A549 (cell line): ENCODE measurements at regions not wholly inside any gene's neighbourhood (a gene's known extent, or its start where the extent isn't known, plus 50 kb on each side); places are given as distances from the start of the nearest gene placed in this dataset.

ENCODE experiments used
- ATAC-seq, 2 experiments: fragments of 200-7000 bp in 1 of 2; fragments of >200 bp in 1 of 2; cut with Nextera tagmentation in 1 of 2; cut with Tn5 transposase in 1 of 2; 3 replicates each; pipeline versions ENCODE4 v1.8.0 to v1.9.1; 2018 to 2020; ENCODE audit warnings: mild to moderate bottlenecking in 1 of 2, moderate library complexity in 1 of 2
- CTCF ChIA-PET: fragments of 300-600 bp; sonication (Branson Sonifier 250); formaldehyde crosslinking; extraction: SDS; loops from one replicate; lab custom pipeline; 2021; ENCODE audit warnings: antibody characterized with exemption, inconsistent platforms; lab: Yijun Ruan, JAX
- POLR2A ChIA-PET: fragments of 350-600 bp; formaldehyde crosslinking; extraction: SDS; loops from one replicate; lab custom pipeline; 2021; ENCODE audit warnings: antibody characterized with exemption, inconsistent platforms; lab: Yijun Ruan, JAX
- DNase-seq, 2 experiments: peaks; one replicate each; pipeline versions ENCODE4 v3.0.0 to v3.0.0-alpha.2; 2011 to 2016; ENCODE audit warnings: low read depth in 1 of 2, low spot score in 1 of 2
- FAIRE-seq: peaks from 2 replicates; lab custom pipeline; 2011; peaks lifted over from hg19 to GRCh38; lab: Jason Lieb, UNC
- H3K27ac ChIP-seq, 2 experiments: fragments of >200 bp; sonication (Bioruptor Twin); formaldehyde crosslinking; 3 replicates each; pipeline ENCODE4 v1.5.1; 2016 to 2017
- H3K4me1 ChIP-seq: fragments of >200 bp; sonication (Bioruptor Twin); formaldehyde crosslinking; 3 replicates; pipeline ENCODE4 v1.6.1; 2016
- H3K4me2 ChIP-seq: fragments of >200 bp; sonication (Bioruptor Twin); formaldehyde crosslinking; 3 replicates; pipeline ENCODE4 v1.6.1; 2016
- H3K4me3 ChIP-seq: fragments of >200 bp; sonication (Bioruptor Twin); formaldehyde crosslinking; 3 replicates; pipeline ENCODE4 v1.5.1; 2016
- H3K9me3 ChIP-seq: fragments of >200 bp; sonication (Bioruptor Twin); formaldehyde crosslinking; 3 replicates; pipeline ENCODE4 v1.6.1; 2016
- BHLHE40 ChIP-seq: IDR thresholded peaks from 2 replicates; pipeline ENCODE4 v1.6.1; 2012; ENCODE audit warnings: low read depth, low read length, inconsistent platforms
- CBX8 ChIP-seq: fragments of 200-600 bp; sonication (generic); IDR thresholded peaks from 2 replicates; pipeline ENCODE4 v1.6.1; 2016
- E2F6 ChIP-seq: IDR thresholded peaks from 2 replicates; pipeline ENCODE4 v1.6.1; 2012; ENCODE audit warnings: low read depth, borderline replicate concordance
- EHMT2 ChIP-seq: fragments of 200-600 bp; sonication (generic); IDR thresholded peaks from 2 replicates; pipeline ENCODE4 v1.6.1; 2016; ENCODE audit warnings: antibody characterized with exemption, low read depth, mild to moderate bottlenecking, moderate library complexity
- ESRRA ChIP-seq: fragments of 150-350 bp; IDR thresholded peaks from 2 replicates; pipeline ENCODE4 v1.6.1; 2014; ENCODE audit warnings: mild to moderate bottlenecking, low read length, borderline replicate concordance
- FOSL2 ChIP-seq, 2 experiments: fragments of 450-650 bp in 1 of 2; fragments of >200 bp in 1 of 2; sonication (Bioruptor Twin) in 1 of 2; formaldehyde crosslinking; IDR thresholded peaks; 2 replicates each; pipeline versions ENCODE4 v1.5.0 to v1.6.1; 2016 to 2020; ENCODE audit warnings: mild to moderate bottlenecking in 1 of 2, moderate library complexity in 1 of 2
- FOXS1 ChIP-seq: fragments of 250-450 bp; sonication (Bioruptor Pico); IDR thresholded peaks from 2 replicates; pipeline ENCODE4 v1.5.0; 2020; ENCODE audit warnings: mild to moderate bottlenecking, moderate library complexity
- HEYL ChIP-seq: fragments of 250-450 bp; sonication (Bioruptor Pico); IDR thresholded peaks from 2 replicates; pipeline ENCODE4 v1.8.0; 2021; ENCODE audit warnings: mild to moderate bottlenecking, moderate library complexity
- JUN ChIP-seq, 2 experiments: fragments of >200 bp; sonication (Bioruptor Twin); formaldehyde crosslinking; IDR thresholded peaks; 2 replicates in 1 of 2; 3 replicates in 1 of 2; pipeline ENCODE4 v1.6.1; 2016 to 2017
- JUNB ChIP-seq: fragments of >200 bp; sonication (Bioruptor Twin); formaldehyde crosslinking; IDR thresholded peaks from 2 replicates; pipeline ENCODE4 v1.6.1; 2016
- KDM1A ChIP-seq: fragments of 200-600 bp; sonication (generic); IDR thresholded peaks from 2 replicates; pipeline ENCODE4 v1.6.1; 2016; ENCODE audit warnings: low read depth, mild to moderate bottlenecking
- KDM5A ChIP-seq: fragments of 200-600 bp; sonication (generic); IDR thresholded peaks from 2 replicates; pipeline ENCODE4 v1.6.1; 2016; ENCODE audit warnings: antibody characterized with exemption, mild to moderate bottlenecking
- MAZ ChIP-seq: fragments of 150-350 bp; IDR thresholded peaks from 2 replicates; pipeline ENCODE4 v1.6.1; 2014; ENCODE audit warnings: antibody characterized with exemption, low read depth, low read length, borderline replicate concordance
- NFE2L2 ChIP-seq: fragments of 150-350 bp; conservative IDR thresholded peaks from 2 replicates; pipeline ENCODE4 v1.6.1; 2014; ENCODE audit warnings: low read length
- POLR2AphosphoS2 ChIP-seq: conservative IDR thresholded peaks from 2 replicates; pipeline ENCODE4 v1.6.1; 2012; ENCODE audit warnings: low read length, improper control_type of control experiment, inconsistent platforms
- RAD21 ChIP-seq, 2 experiments: fragments of >200 bp in 1 of 2; sonication (Bioruptor Twin) in 1 of 2; formaldehyde crosslinking in 1 of 2; IDR thresholded peaks in 1 of 2; conservative IDR thresholded peaks in 1 of 2; 2 replicates in 1 of 2; 3 replicates in 1 of 2; pipeline ENCODE4 v1.6.1; 2012 to 2018; ENCODE audit warnings: inconsistent platforms in 1 of 2
- SMC3 ChIP-seq: fragments of >200 bp; sonication (Bioruptor Twin); formaldehyde crosslinking; IDR thresholded peaks from 3 replicates; pipeline ENCODE4 v1.6.1; 2018; ENCODE audit warnings: inconsistent platforms
- SREBF2 ChIP-seq: fragments of 450-650 bp; IDR thresholded peaks from 2 replicates; pipeline ENCODE4 v1.6.1; 2014; ENCODE audit warnings: mild to moderate bottlenecking, moderate library complexity
- TFCP2L1 ChIP-seq: fragments of 250-450 bp; sonication (Bioruptor Pico); IDR thresholded peaks from 2 replicates; pipeline ENCODE4 v1.5.0; 2021; ENCODE audit warnings: mild to moderate bottlenecking
- TP53 ChIP-seq: fragments of 250-450 bp; sonication (Bioruptor Pico); IDR thresholded peaks from 2 replicates; pipeline ENCODE4 v1.5.0; 2021; ENCODE audit warnings: mild to moderate bottlenecking, moderate library complexity
- USF2 ChIP-seq: fragments of 450-650 bp; IDR thresholded peaks from 2 replicates; pipeline ENCODE4 v1.6.1; 2014; ENCODE audit warnings: antibody characterized with exemption
- ZC3H11A ChIP-seq: fragments of 450-650 bp; IDR thresholded peaks from 2 replicates; pipeline ENCODE4 v1.6.1; 2014; ENCODE audit warnings: antibody characterized with exemption, mild to moderate bottlenecking
- ZFP36 ChIP-seq: fragments of 450-650 bp; IDR thresholded peaks from 2 replicates; pipeline ENCODE4 v1.6.1; 2014; ENCODE audit warnings: borderline replicate concordance; ENCODE audit not compliant: partially characterized antibody
- ZNF302 ChIP-seq: fragments of 250-450 bp; sonication (Bioruptor Pico); IDR thresholded peaks from 2 replicates; pipeline ENCODE4 v1.9.0; 2021; ENCODE audit warnings: inconsistent platforms, mild to moderate bottlenecking, moderate library complexity
- ZSCAN20 ChIP-seq: fragments of 250-450 bp; sonication (Bioruptor Pico); IDR thresholded peaks from 2 replicates; pipeline ENCODE4 v1.8.0; 2022; ENCODE audit warnings: mild to moderate bottlenecking, moderate library complexity
- WGBS: methylation state at CpG from one replicate; pipeline ENCODE4 v1.1.6; 2017; ENCODE audit errors: missing lambda C conversion rate; 5-methylcytosine and 5-hydroxymethylcytosine counted together

DNA sequence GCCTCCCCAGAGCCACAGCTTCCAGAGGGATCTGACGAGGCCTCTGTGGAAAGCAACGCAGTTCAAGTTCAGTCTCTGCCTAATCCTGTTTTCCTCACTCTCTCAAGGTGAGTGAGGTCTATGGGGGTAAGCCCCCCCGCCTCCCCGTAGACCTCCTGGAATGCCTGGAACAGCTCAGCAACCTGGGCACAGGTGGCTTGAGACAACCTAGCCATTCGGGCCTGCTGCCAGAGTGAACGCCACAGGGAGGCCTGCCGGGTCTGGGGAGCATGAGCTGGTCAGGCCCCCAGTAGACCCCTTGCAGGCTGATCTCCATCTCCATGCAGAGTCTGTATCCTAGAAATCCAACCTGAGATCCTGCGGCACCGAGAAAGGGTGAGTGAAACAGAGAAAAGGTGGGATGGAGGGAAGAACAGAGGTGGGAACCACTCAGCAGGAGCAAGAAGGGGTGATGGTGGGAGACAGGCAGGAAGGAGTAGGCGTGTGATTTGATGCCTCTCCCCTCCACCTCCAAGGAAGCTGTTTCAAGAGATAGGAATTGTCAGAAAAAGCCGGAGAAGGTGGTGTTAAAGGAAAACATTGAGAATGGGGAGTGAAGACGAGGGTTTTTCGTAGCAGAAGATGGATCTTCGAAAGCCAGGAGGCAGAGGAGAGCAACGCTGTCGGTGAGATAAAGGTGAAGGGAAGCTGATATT is 123.1 kb upstream of the PRMT8 start:
- Histone ChIP-seq H3K27ac (no peak overlapping the region), H3K9me3 (no peaks in the 10 kb centered on the region), H3K4me3 (no peak overlapping the region), H3K4me2 (no peak overlapping the region), H3K4me1 (no peaks in the 10 kb centered on the region)
- WGBS, result 50% methylated on average over 13 of the region's 16 CpGs
- ChIA-PET POLR2A (no interaction called here), CTCF (interaction anchor here (1.1 to 1.9 kb wide), 2 partner anchors 9 to 68 kb away, joined by 3 to 11 read pairs; no protein-coding TSS in a partner anchor)
- FAIRE-seq, result no peak
- no peak for TF ChIP-seq JUNB
- TF ChIP-seq ZFP36, result no peak
- TF ChIP-seq CBX8, result no peak
- no peak for TF ChIP-seq TP53 (CRISPR knock-in tag)
- no peak for TF ChIP-seq BHLHE40
- no peak for TF ChIP-seq ESRRA
- no peak for TF ChIP-seq SMC3
- TF ChIP-seq EHMT2, result no peak
- TF ChIP-seq JUN (IDR thresholded peaks at IDR 0.05), result no peak
- no peak for TF ChIP-seq FOSL2 (IDR thresholded peaks at IDR 0.05)
- TF ChIP-seq FOSL2 (CRISPR knock-in tag; IDR thresholded peaks at IDR 0.05), result no peak
- TF ChIP-seq HEYL, result no peak
- no peak for TF ChIP-seq MAZ
- no peak for TF ChIP-seq RAD21 (conservative IDR thresholded peaks at IDR 0.05 in 1 of 2, IDR thresholded peaks at IDR 0.05 in 1 of 2)
- DNase-seq, result no peak
- no peak for ATAC-seq

- ATAC-seq, result no peak
- FAIRE-seq, result no peak
- TF ChIP-seq ZSCAN20 (CRISPR knock-in tag), result no peak
- TF ChIP-seq NFE2L2, result no peak
- no peak for TF ChIP-seq TFCP2L1 (CRISPR knock-in tag)
- TF ChIP-seq POLR2AphosphoS2, result no peak
- no peak for TF ChIP-seq JUNB
- TF ChIP-seq FOXS1 (CRISPR knock-in tag), result no peak
- no peak for TF ChIP-seq KDM1A
- no peak for TF ChIP-seq ZNF302 (CRISPR knock-in tag)
- TF ChIP-seq USF2, result no peak
- TF ChIP-seq ZC3H11A, result no peak
- no peak for TF ChIP-seq EHMT2
- TF ChIP-seq HEYL, result no peak
- Histone ChIP-seq H3K4me3 (no peak overlapping the region), H3K27ac (no peak overlapping the region), H3K4me2 (no peak overlapping the region), H3K4me1 (no peaks in the 10 kb centered on the region), H3K9me3 (no peaks in the 10 kb centered on the region)
- WGBS, result 50% methylated on average over 4 of the region's 4 CpGs
- no peak for DNase-seq
- CTCF ChIA-PET, result no interaction called here
- POLR2A ChIA-PET, result no interaction called here
Measured at GRCh38 chr12:3371018-3371417, 120.0 kb upstream of the PRMT8 start.

GRCh38 chr12:3375326-3375725 is 115.7 kb upstream of the PRMT8 start:
- no peak for DNase-seq
- no peak overlapping the region for H3K4me2 ChIP-seq
- POLR2A ChIA-PET, result no interaction called here
- TF ChIP-seq E2F6 (no peak), KDM5A (no peak), SREBF2 (no peak), SMC3 (no peak), TP53 (CRISPR knock-in tag) (no peak)
- TF ChIP-seq, all 56 proteins: peak for 0
- peaks cover 4% of the 10 kb centered on the region; the same call in 2 of the 3 replicates for H3K9me3 ChIP-seq
- WGBS, result 34% methylated on average over 4 of the region's 4 CpGs
- no peak overlapping the region for H3K27ac ChIP-seq
- FAIRE-seq (no peak), ATAC-seq (no peak)
- H3K4me1 ChIP-seq, result no peaks in the 10 kb centered on the region
- CTCF ChIA-PET, result interaction anchor here (0.7 kb wide), 1 partner anchor 229 kb away, joined by 3 read pairs; no protein-coding TSS in a partner anchor
- no peak overlapping the region for H3K4me3 ChIP-seq
